ENCODE measurements at regions not wholly inside any gene's neighbourhood (a gene's known extent, or its start where the extent isn't known, plus 50 kb on each side); places are given as distances from the start of the nearest gene placed in this dataset.

DNA sequence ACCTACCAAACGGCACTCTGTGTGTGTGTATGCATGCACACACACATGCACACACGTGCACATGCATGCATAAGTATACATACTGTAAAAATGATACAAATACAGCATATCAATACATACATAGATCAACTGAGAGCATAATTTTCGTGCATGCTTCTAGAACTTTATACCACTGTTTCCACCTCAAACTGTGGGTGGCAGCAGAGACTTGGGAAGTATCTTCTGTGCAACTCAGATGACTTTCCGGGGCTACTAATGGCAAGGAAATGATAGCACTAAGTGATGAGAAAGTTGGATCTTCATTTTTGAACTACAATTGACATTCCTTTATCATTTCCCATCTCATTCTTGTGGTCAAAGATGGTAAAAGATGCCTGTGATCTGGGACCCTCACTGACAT is 570.7 kb downstream of the REEP3 start:
- 49% methylated on average over 4 of the region's 4 CpGs for WGBS
- TF ChIP-seq, protein P1, sequence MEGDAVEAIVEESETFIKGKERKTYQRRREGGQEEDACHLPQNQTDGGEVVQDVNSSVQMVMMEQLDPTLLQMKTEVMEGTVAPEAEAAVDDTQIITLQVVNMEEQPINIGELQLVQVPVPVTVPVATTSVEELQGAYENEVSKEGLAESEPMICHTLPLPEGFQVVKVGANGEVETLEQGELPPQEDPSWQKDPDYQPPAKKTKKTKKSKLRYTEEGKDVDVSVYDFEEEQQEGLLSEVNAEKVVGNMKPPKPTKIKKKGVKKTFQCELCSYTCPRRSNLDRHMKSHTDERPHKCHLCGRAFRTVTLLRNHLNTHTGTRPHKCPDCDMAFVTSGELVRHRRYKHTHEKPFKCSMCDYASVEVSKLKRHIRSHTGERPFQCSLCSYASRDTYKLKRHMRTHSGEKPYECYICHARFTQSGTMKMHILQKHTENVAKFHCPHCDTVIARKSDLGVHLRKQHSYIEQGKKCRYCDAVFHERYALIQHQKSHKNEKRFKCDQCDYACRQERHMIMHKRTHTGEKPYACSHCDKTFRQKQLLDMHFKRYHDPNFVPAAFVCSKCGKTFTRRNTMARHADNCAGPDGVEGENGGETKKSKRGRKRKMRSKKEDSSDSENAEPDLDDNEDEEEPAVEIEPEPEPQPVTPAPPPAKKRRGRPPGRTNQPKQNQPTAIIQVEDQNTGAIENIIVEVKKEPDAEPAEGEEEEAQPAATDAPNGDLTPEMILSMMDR (IDR thresholded peaks at IDR 0.05): no peak
- TF ChIP-seq POLR2A (IDR thresholded peaks at IDR 0.05): no peak
- TF ChIP-seq POLR2AphosphoS5 (IDR thresholded peaks at IDR 0.05): no peak
- no peak overlapping the region for H3K27ac ChIP-seq
- no peaks in the 10 kb centered on the region for H3K36me3 ChIP-seq
- H3K27me3 ChIP-seq (replicated peaks; ENCODE audit: insufficient read depth): no peaks in the 10 kb centered on the region
- DNase-seq (ENCODE audit: low spot score): no peak
- no peaks in the 10 kb centered on the region for H3K9me3 ChIP-seq
- intact Hi-C loops (cut with DNase I): no loop called here
- H3K4me3 ChIP-seq: no peak overlapping the region
- no peaks in the 10 kb centered on the region for H3K4me1 ChIP-seq (replicated peaks)

DNA sequence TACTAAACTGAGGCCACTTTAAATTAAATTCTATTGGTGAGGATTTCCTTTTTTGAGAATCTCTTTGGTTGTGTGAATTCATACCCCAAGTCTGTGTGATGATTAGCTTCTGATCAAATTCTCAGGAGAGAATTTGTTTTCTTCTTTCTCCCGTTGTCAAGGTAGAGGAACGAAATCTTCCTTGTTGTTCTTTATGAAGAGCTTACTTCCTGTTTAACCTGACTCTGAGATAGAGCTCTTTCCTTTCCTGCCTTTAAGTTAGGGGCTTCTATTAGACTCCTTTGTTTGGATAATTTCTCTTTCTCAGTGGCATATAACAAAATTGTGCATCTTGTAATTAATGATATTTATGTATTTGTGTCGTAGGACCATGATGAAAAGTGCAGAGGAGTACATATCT is 572.1 kb downstream of the REEP3 start:
- TF ChIP-seq POLR2A (IDR thresholded peaks at IDR 0.05) (no peak), POLR2AphosphoS5 (IDR thresholded peaks at IDR 0.05) (no peak)
- TF ChIP-seq, protein P1 (IDR thresholded peaks at IDR 0.05): no peak

DNA sequence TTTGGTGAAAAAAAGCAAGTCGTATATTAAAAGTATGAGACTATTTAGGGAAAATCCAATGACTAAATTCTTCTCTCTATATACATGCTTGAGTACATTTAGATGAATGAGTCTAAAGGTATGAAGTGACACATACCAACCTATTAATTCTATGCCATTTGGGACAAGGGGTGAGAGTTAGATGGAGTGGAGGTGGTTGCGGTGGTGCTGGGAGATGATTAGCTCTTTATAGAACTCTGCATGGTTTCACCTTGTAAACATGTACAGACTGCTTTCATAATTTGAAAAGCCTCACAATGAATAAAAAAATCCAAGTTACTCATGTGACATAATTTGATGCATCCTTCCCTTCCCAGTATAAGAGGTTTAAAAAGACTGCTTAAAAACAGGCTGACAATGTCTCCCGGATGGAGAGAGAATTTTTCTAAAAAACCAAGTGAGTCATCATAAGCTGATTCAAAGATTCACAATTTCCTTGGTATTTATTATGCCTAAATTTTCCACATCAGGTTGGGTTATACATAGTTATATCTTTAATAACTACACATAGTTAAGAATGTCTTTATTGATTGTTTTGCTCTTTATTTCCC is 572.8 kb downstream of the REEP3 start:
- TF ChIP-seq POLR2A (IDR thresholded peaks at IDR 0.05): no peak
- TF ChIP-seq POLR2AphosphoS5 (IDR thresholded peaks at IDR 0.05): no peak
- TF ChIP-seq, protein P1 (IDR thresholded peaks at IDR 0.05): no peak
- Histone ChIP-seq H3K27ac (no peak overlapping the region), H3K27me3 (replicated peaks; ENCODE audit: insufficient read depth) (no peaks in the 10 kb centered on the region), H3K4me3 (no peak overlapping the region), H3K9me3 (no peaks in the 10 kb centered on the region), H3K4me1 (replicated peaks) (no peaks in the 10 kb centered on the region), H3K36me3 (no peaks in the 10 kb centered on the region)
- WGBS: 86% methylated on average over 3 of the region's 3 CpGs
- intact Hi-C loops (cut with DNase I): no loop called here
- no peak for DNase-seq (ENCODE audit: low spot score)

More for the DNA sequence above, 572.1 kb downstream of the REEP3 start:
- Histone ChIP-seq H3K4me1 (replicated peaks) (no peaks in the 10 kb centered on the region), H3K27me3 (replicated peaks; ENCODE audit: insufficient read depth) (no peaks in the 10 kb centered on the region), H3K27ac (no peak overlapping the region), H3K4me3 (no peak overlapping the region), H3K36me3 (no peaks in the 10 kb centered on the region), H3K9me3 (no peaks in the 10 kb centered on the region)
- no peak for DNase-seq (ENCODE audit: low spot score)
- WGBS: 74% methylated on average over 3 of the region's 3 CpGs
- intact Hi-C loops (cut with DNase I): no loop called here

DNA sequence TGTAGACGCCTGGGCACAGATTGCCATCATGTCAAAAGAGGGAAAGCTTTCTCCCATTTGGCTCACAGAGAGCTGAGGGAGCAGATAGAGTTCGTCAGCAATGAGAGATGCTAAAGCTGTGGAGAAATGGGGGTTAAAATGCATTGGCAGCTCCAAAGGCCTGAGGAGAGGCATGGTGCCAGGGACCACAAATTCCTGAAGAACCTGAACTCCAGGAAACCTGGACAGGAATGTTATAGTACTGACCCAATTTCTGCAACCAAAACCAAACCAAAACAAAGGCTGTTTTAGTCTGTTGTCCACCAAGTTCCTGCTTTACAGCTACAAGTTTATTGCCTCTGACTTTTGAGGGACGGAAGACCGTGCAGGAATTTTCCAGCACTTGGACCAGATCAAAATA is 575.7 kb downstream of the REEP3 start:
- Histone ChIP-seq H3K4me3 (no peak overlapping the region), H3K27me3 (replicated peaks; ENCODE audit: insufficient read depth) (no peaks in the 10 kb centered on the region), H3K36me3 (no peaks in the 10 kb centered on the region), H3K4me1 (replicated peaks) (no peaks in the 10 kb centered on the region), H3K27ac (no peak overlapping the region), H3K9me3 (no peaks in the 10 kb centered on the region)
- intact Hi-C loops (cut with DNase I): no loop called here
- WGBS: 39% methylated on average over 4 of the region's 4 CpGs
- no peak for DNase-seq (ENCODE audit: low spot score)
- TF ChIP-seq, protein P1 (IDR thresholded peaks at IDR 0.05): no peak
- TF ChIP-seq POLR2AphosphoS5 (IDR thresholded peaks at IDR 0.05) (no peak), POLR2A (IDR thresholded peaks at IDR 0.05) (no peak)

DNA sequence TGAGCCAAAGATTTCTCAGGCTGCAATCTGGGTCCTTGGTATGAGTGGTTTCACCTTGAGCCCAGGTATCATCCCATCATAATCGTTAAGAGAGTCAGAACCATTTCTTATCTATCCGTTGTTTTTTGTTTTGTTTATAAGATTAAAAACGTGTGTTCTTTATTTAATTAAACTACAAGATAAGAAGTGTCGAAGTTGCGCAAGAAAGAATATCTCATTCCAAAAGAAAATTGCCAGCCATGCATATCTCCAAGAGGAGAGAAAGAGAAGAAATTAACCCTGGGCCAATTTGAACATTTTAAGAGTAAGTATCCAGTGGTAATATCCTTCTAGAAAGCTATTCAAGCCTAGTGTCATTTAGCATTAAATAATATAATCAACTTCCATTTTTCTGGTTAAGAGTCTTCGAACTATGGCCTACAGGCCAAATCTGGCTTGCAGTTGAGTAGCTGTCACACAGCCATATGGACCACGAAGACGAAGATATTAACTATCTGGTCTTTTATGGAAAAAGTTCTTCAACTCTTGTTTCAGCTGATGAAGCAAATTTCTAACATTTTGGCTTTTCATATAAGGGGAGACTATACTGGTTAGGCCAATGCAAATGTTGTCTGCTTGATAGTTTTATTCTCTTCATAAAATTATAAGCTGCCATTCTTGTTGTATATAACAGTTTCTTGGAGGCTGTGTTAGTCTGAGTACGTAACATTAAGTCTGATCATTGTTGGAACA is 576.4 kb downstream of the REEP3 start:
- no peaks in the 10 kb centered on the region for H3K36me3 ChIP-seq
- H3K4me1 ChIP-seq (replicated peaks): no peaks in the 10 kb centered on the region
- TF ChIP-seq POLR2AphosphoS5 (IDR thresholded peaks at IDR 0.05): no peak
- TF ChIP-seq, protein P1 (IDR thresholded peaks at IDR 0.05): no peak
- intact Hi-C loops (cut with DNase I): no loop called here
- H3K9me3 ChIP-seq: no peaks in the 10 kb centered on the region
- H3K4me3 ChIP-seq: no peak overlapping the region
- 81% methylated on average over 9 of the region's 9 CpGs for WGBS
- no peaks in the 10 kb centered on the region for H3K27me3 ChIP-seq (replicated peaks; ENCODE audit: insufficient read depth)
- no peak for DNase-seq (ENCODE audit: low spot score)
- no peak overlapping the region for H3K27ac ChIP-seq
